ENCODE measurements at regions not wholly inside any gene's neighbourhood (a gene's known extent, or its start where the extent isn't known, plus 50 kb on each side); places are given as distances from the start of the nearest gene placed in this dataset.
"Not testable (repeated sequence)": the region's sequence is repeated elsewhere in the genome, so short reads cannot be mapped to it uniquely, and the experiment has no call there.

DNA sequence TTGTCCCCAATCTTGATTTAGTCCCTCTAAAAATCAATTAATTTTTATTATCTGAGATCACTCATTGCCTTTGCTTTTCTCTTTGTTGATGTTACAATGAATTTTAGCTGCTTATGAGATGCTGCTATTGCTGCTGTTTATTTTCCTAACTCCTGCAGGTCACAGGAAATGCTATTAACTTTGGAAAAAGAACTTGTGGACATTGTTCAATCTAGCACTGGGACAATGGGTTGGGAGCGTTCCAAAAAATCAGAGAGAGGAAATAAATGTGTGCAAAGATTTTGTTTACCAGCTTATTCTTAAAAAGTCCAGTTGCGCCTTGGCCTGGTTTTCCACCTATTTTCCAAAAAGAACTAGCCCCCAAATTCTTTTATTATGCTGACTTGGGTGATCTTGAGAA, 268.3 kb downstream of the PTH2R start:
- WGBS, 2 donors, result 59 to 64% methylated on average over 2 of the region's 2 CpGs
- no peak for DNase-seq
- no peaks in the 10 kb centered on the region for H3K27me3 ChIP-seq

DNA sequence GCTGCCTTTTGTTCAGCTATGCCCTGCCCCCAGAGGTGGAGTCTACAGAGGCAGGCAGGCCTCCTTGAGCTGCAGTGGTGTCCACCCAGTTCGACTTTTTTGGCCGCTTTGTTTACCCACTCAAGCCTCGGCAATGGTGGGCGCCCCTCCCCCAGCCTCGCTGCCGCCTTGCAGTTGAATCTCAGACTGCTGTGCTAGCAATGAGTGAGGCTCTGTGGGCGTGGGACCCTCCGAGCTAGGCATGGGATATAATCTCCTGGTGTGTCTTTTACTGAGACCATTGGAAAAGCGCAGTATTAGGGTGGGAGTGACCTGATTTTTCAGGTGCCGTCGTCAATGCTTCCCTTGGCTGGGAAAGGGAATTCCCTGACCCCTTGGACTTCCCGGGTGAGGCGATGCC, 279.3 kb downstream of the PTH2R start:
- H3K4me1 ChIP-seq; H3K27me3 ChIP-seq; H3K9me3 ChIP-seq; H3K36me3 ChIP-seq; intact Hi-C loops (cut with DNase I); DNase-seq; H3K27ac ChIP-seq; H3K4me3 ChIP-seq: not testable (repeated sequence)
- WGBS, 2 donors, result 84% methylated on average over 7 of the region's 13 CpGs; no CpG with 5 or more reads in 1 of the 2 donors

More for the DNA sequence above, 268.3 kb downstream of the PTH2R start:
- intact Hi-C loops (cut with DNase I), result no loop called here
- no peak for TF ChIP-seq POLR2A (IDR thresholded peaks at IDR 0.05)
- TF ChIP-seq, protein P1, sequence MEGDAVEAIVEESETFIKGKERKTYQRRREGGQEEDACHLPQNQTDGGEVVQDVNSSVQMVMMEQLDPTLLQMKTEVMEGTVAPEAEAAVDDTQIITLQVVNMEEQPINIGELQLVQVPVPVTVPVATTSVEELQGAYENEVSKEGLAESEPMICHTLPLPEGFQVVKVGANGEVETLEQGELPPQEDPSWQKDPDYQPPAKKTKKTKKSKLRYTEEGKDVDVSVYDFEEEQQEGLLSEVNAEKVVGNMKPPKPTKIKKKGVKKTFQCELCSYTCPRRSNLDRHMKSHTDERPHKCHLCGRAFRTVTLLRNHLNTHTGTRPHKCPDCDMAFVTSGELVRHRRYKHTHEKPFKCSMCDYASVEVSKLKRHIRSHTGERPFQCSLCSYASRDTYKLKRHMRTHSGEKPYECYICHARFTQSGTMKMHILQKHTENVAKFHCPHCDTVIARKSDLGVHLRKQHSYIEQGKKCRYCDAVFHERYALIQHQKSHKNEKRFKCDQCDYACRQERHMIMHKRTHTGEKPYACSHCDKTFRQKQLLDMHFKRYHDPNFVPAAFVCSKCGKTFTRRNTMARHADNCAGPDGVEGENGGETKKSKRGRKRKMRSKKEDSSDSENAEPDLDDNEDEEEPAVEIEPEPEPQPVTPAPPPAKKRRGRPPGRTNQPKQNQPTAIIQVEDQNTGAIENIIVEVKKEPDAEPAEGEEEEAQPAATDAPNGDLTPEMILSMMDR (IDR thresholded peaks at IDR 0.05), result no peak
- H3K4me3 ChIP-seq, result no peak overlapping the region
- H3K4me1 ChIP-seq, result no peaks in the 10 kb centered on the region
- H3K27ac ChIP-seq, result no peak overlapping the region
- no peaks in the 10 kb centered on the region for H3K36me3 ChIP-seq
- no peaks in the 10 kb centered on the region for H3K9me3 ChIP-seq

DNA sequence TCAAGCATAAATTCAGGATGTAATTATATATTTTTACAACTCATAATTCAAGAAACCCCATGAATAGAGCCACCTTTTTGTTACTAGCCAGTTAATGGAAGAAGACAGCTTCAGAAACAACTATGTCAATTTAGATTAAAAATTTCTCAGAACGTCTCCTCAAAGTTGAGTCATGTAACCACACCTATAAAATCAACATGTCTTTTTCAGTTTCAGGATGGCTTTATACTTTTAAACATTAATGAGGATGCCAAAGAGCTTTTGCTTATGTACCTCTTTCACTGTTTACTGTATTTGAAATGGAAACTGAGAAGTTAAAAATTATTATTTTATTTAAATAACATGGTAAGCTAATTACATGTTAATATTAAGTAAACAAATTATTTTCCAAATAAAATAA, 280.1 kb downstream of the PTH2R start:
- no peaks in the 10 kb centered on the region for H3K36me3 ChIP-seq
- H3K27me3 ChIP-seq, result no peaks in the 10 kb centered on the region
- WGBS, 2 donors, result 38 to 47% methylated on average over 1 of the region's 1 CpG
- H3K4me3 ChIP-seq, result no peak overlapping the region
- DNase-seq, result no peak
- no peak overlapping the region for H3K27ac ChIP-seq
- intact Hi-C loops (cut with DNase I), result no loop called here
- H3K4me1 ChIP-seq, result no peaks in the 10 kb centered on the region
- TF ChIP-seq POLR2A (IDR thresholded peaks at IDR 0.05), result no peak
- TF ChIP-seq, protein P1 (IDR thresholded peaks at IDR 0.05), result no peak
- no peaks in the 10 kb centered on the region for H3K9me3 ChIP-seq

DNA sequence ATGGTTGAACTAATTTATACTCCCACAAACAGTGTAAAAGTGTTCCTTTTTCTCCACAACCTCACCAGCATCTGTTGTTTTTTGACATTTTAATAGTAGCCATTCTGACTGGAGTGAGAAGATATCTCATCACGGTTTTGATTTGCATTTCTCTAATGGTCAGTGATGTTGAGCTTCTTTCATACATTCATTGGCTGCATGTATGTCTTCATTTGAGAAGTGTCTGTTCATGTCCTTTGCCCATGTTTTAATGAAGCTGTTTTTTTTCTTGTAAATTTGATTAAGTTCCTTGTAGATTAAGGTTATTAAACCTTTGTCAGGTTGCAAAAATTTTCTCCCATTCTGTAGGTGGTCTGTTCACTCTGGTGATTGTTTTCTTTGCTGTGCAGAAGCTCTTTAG, 281.1 kb downstream of the PTH2R start:
- WGBS, 2 donors, result 83 to 89% methylated on average over 1 of the region's 1 CpG
- DNase-seq; intact Hi-C loops (cut with DNase I); H3K27ac ChIP-seq; H3K4me1 ChIP-seq; H3K36me3 ChIP-seq; H3K9me3 ChIP-seq; H3K4me3 ChIP-seq; H3K27me3 ChIP-seq: not testable (repeated sequence)

DNA sequence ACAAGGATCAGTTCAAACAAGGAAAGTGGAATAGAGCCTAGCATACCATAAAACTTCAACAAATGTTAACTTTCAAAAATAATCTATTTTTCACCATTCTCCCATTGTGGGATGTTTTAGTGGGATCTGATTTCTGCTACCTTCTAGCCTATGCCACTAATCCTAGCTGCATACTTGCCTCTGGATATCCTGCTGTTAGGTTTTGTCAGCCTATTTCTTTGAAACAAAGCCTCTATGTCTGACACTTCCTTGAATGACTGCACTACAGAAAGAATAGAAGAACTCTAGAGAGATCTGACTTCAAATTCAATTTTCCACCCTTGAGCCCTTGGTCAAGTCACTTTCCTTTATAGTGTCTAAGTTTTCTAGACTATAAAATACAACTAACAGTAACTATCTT, 291.5 kb downstream of the PTH2R start:
- DNase-seq, result no peak
- intact Hi-C loops (cut with DNase I), result no loop called here
- no peaks in the 10 kb centered on the region for H3K36me3 ChIP-seq
- no peak for TF ChIP-seq POLR2A (IDR thresholded peaks at IDR 0.05)
- TF ChIP-seq, protein P1 (IDR thresholded peaks at IDR 0.05), result no peak
- H3K9me3 ChIP-seq, result no peaks in the 10 kb centered on the region
- no peaks in the 10 kb centered on the region for H3K27me3 ChIP-seq
- H3K4me1 ChIP-seq, result no peaks in the 10 kb centered on the region
- no peak overlapping the region for H3K27ac ChIP-seq
- no peak overlapping the region for H3K4me3 ChIP-seq

DNA sequence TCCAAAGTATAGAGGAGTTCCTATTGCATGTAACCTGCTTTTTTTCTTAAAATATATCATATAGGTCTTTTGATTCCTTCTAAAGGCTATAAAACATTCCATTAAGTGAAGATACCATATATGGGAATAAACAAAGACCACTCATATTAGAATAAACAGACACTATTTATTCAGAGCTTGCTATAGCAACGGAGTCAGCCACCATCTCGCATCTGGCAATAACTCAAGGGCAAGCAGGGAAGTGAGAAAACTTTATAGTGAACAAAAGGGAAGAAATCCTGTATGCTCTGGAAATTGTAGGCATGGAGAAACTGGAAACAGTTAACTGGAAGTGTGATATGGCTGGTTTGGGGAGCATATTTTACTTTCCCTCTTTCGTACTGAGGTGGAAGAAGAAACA, 301.9 kb downstream of the PTH2R start:
- Histone ChIP-seq H3K27ac (no peak overlapping the region), H3K4me1 (no peaks in the 10 kb centered on the region), H3K27me3 (no peaks in the 10 kb centered on the region), H3K9me3 (no peaks in the 10 kb centered on the region), H3K4me3 (no peak overlapping the region), H3K36me3 (no peaks in the 10 kb centered on the region)
- TF ChIP-seq POLR2A (IDR thresholded peaks at IDR 0.05), result no peak
- TF ChIP-seq, protein P1 (IDR thresholded peaks at IDR 0.05), result no peak
- DNase-seq, result no peak
- intact Hi-C loops (cut with DNase I), result no loop called here
- WGBS, 2 donors, result 41 to 45% methylated on average over 3 of the region's 3 CpGs

All from esophagus squamous epithelium (tissue), 5 donors.